OCI-LY7 (cell line): ENCODE measurements at regions not wholly inside any gene's neighbourhood (a gene's known extent, or its start where the extent isn't known, plus 50 kb on each side); places are given as distances from the start of the nearest gene placed in this dataset.

ENCODE experiments used
- EZH2phosphoT487 ChIP-seq: fragments of 200-600 bp; sonication (generic); IDR thresholded peaks from 2 replicates; pipeline ENCODE4 v1.6.1; 2018; ENCODE audit warnings: low read depth, borderline replicate concordance, mild to moderate bottlenecking, mixed run types, antibody characterized with exemption, low read length, moderate library complexity, mixed read lengths
- TF ChIP-seq, protein P1 (sequence below): fragments of 200-600 bp; sonication (generic); conservative IDR thresholded peaks from 2 replicates; pipeline ENCODE4 v1.5.1; 2014; ENCODE audit warnings: mild to moderate bottlenecking, antibody characterized with exemption, low read length, moderate library complexity, mixed read lengths

DNA sequence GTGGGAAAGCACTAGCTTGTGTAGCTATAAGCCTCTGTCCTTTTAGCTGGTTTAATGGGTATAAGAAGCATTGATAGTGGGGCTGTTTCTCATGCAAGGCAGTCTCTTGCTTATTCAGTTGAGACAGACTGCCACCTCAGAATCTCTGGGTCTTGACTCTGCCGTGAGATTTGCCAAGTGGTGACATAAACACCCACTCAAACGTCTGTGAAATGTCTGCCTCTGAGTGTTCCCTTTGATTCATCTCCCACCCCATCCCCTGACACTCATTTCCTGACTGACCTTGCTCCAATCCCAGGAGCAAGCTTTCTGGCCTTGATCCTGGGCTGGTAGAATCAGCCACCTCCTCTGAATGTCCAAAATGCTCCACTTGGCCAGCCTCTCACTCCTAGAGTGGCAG lies 141.9 kb upstream of the RBMS1 start:
- TF ChIP-seq, protein P1, sequence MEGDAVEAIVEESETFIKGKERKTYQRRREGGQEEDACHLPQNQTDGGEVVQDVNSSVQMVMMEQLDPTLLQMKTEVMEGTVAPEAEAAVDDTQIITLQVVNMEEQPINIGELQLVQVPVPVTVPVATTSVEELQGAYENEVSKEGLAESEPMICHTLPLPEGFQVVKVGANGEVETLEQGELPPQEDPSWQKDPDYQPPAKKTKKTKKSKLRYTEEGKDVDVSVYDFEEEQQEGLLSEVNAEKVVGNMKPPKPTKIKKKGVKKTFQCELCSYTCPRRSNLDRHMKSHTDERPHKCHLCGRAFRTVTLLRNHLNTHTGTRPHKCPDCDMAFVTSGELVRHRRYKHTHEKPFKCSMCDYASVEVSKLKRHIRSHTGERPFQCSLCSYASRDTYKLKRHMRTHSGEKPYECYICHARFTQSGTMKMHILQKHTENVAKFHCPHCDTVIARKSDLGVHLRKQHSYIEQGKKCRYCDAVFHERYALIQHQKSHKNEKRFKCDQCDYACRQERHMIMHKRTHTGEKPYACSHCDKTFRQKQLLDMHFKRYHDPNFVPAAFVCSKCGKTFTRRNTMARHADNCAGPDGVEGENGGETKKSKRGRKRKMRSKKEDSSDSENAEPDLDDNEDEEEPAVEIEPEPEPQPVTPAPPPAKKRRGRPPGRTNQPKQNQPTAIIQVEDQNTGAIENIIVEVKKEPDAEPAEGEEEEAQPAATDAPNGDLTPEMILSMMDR = no peak
- no peak for TF ChIP-seq EZH2phosphoT487
